HG03039 (cell line): ENCODE measurements at regions not wholly inside any gene's neighbourhood (a gene's known extent, or its start where the extent isn't known, plus 50 kb on each side); places are given as distances from the start of the nearest gene placed in this dataset.

ENCODE experiments used
- ATAC-seq: cut with Tn5 transposase; IDR thresholded peaks from one replicate; pipeline ENCODE4 v1.9.1; 2021; ENCODE audit warnings: mild to moderate bottlenecking, moderate library complexity; ENCODE audit not compliant: unreplicated experiment

DNA sequence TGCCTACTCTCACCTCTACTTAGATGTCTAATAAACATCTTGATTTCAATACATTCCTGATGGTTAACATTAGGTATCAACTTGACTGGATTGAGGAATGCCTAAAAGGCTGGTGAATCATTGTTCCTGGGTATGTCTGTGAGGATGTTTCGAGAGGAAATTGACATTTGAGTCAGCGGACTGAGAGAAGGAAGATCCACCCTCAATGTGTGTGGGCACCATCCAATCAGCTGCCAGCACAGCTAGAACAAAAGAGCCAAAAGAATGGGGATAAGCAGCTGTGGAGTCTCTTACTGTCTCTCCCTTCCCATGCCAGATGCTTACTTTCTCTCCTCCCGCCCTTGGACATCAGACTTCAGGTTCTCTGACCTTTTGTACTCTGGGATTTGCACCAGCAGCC, 128.6 kb upstream of the HS3ST5 start:
- no peak for ATAC-seq

DNA sequence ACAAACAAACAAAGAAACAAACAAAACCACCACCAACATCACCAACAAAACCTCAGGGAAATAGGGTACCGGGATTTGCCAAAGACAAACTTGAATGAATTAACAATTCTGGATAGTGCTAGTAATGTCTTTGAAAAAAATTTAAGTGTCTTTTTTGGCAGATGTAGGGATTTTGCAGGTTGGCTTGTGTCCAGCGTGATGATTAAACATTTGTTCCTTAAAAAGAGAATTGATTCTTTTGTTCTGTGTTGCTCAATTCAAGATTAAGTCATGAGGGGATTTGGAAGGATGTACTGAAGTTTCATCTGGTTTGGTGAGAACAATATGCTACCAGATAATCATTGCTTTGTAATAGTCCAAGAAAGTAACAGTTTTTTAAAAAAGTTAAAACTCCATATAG, 125.1 kb upstream of the HS3ST5 start:
- ATAC-seq = no peak

DNA sequence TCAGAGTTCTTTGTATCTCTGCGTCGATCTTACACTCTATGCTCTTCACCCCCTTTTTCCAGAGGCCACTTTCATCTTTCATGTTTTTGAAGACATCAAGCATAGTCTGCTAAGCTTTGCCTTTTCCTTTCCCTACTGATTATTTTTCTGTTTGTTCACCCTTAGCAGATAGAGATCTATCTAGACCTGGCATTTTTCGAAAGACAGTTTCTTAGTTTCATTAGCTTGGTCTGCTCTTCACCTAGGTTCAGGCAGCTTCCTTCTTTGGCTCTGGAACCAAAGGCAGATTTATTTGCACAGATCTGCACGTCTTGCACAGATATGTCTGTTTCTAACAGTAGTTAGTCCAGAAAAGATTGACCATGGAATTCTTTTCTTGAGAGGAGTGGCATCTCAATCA, 122.7 kb upstream of the HS3ST5 start:
- ATAC-seq = no peak

DNA sequence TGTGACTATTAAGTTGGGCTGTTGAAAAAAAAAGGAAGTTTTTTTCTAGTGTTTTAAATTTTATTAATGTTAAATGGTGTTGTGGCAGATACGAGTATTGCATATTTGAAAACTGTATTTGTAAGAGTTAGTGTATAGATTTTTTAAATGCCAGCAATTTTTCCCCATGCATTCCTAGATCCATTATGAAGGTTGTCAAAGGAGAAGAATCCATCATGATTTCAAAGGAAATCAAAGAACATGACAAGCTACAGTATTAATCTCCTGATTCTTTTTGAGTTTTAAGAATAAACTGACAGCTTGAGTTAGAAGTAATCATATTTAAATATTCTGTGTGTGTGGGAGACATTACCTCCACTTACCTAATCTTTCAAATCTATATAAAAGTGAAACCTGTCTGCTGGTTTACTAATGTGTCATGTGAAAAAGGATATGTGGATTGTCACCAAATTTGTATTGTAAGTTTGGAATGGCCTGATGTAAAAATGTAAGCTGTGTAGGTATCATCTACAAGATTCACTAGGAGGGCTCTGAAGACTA, 111.0 kb upstream of the HS3ST5 start:
- ATAC-seq = no peak

DNA sequence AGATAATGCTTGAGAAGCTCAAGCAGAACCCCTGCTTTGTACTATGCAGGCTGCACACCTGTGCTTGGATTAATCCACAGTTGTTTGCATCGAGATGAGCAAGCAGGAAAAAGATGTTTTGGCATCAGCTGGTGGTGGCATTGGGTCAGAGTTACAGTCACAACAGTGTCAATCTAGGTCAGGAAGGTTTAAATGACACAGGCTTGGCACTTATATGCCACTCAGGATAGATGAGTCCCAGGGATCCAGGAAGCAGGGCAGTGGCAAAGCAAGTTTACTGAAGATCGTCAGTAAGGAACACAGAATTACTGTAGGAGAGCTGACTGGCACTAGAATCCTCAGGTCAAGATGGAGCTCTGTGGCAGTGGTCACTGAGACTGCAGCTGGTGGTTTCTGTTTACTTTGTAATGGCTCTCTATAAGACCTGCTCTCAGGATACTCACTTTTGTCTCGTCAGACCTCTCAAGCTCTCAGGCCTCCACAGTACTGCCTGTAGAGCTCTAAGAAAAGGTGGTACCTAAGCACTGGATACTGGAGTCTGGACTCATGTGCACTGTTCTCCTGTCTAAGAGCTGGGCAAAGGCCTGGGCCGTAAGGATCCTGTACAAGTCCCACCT, 110.1 kb upstream of the HS3ST5 start:
- no peak for ATAC-seq

DNA sequence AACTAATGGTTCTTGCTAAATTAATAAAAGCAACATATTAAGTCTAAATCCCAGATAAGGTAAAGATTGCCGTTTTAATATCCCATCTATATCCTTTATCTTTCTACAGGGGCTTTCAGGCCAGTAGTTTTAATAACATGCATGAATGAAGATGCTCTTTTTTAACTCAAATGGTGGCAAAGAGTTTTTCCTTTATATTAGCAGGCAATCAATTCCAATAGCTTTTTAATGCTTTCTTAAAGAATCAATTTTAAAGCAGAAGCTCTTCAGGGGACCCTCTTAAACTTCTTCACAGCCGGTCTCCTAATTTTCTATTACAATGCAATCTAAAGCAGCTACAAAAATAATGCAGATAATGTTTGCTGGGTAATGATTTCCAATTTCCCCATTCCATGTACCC, 107.8 kb upstream of the HS3ST5 start:
- no peak for ATAC-seq

DNA sequence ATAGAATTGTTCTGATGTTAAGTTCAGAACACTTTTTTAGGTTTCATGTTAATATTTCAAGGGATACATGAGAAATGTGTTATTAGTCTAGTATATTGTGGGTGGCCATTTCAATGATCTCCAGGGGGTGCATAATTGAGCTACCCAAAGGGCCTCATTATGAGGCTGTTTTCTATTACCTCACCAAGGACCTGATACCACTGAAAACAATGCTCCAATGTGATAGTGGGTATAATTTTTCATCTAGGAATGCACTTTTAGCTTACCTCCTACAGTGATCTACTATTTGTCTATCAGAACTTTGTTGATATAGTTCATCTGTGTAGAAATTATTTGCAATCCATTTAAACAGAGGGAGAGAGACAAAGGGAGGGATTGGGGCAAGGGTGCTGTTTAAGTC, 106.8 kb upstream of the HS3ST5 start:
- no peak for ATAC-seq

DNA sequence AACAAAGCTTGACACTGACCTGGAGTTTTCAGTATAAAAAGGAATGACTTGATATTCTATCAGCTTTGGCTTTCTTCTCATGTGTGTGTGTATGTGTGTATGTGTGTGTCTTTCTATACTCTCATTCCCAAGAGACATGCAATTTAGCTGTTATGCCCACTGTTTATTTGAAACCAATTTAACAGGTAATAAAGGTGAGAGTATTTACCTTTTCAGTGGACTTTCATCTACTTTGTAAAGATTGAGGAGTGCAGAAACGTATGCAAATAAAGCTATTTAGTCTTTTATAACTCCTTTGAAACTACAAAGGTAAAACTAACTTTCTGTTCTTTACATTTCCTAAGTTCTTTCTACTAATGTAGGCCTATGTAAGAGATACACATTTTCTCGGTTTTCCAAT, 103.5 kb upstream of the HS3ST5 start:
- ATAC-seq = no peak

DNA sequence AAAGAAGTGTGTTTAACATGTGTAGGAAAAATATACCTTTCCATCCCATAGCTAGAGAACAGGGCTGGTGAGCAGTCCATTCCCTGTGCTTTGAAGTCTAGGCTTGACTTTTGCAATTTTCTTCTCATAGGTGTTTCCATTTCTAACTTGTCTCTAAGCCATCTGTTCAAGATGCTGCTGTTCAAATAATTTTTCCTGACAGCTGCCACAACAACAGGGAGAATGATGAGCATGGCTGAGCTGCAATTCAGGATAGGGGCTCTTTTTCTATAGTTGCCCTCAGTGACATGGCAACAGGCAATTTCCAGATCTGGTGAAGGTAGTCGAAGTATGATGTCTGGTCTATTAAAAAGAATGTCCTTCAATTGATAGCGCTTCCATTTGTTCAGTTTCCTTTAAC, 103.0 kb upstream of the HS3ST5 start:
- no peak for ATAC-seq

DNA sequence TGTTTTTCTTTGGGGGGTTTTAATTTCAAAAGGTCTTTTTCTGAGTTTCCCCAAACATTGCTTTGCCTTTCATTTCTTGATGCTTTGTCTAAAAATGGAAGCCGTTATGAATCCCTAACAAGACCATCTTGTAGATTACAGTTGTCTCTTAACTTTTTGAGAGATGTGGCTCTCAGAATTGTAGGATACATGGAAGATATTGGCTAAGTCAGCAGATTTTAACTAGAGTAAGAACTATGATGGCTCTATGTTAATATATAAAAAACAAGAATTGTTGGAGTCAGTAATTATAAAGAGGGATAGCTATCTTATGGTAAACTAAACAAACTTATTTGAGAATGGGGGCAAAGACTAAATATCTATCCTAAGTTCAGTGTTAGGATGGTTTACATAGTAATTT, 96.6 kb upstream of the HS3ST5 start:
- ATAC-seq = no peak

DNA sequence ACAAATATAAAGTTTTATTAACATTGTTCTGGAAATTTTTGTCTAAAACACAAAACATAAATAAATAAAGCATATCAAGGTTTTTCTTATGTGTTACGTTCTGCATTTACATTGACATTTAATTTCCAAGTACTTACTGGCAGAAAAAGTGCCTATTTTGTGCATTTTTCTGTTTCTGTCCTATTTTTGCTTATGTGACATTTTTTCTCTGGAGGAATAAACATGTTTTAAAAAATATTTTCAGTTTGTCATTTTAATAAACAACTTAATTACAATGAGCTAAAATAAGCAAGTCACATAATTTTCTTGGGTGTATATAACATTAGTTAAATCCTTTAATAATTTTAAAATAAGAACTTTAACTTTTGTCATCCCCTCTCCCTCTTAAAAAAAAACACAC, 94.4 kb upstream of the HS3ST5 start:
- ATAC-seq = no peak

DNA sequence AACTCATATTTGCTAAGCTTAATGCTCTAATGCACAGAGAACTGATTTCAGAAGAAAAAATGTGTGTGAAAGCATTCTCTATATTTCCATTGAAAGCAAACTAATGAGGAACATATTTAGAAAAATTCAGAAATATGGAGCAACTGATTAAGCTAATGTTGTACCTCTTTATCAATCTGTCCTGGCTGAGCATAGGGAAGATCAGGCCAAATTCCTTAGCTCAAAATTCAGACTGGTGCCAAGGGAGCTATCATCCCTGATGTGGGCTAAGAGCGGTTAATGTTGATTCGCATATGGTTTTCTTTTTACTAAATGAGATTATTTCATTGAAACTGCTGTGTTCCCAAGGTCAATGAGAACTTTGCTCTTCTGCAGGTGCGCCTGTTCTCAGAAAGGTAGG, 93.9 kb upstream of the HS3ST5 start:
- ATAC-seq = no peak

DNA sequence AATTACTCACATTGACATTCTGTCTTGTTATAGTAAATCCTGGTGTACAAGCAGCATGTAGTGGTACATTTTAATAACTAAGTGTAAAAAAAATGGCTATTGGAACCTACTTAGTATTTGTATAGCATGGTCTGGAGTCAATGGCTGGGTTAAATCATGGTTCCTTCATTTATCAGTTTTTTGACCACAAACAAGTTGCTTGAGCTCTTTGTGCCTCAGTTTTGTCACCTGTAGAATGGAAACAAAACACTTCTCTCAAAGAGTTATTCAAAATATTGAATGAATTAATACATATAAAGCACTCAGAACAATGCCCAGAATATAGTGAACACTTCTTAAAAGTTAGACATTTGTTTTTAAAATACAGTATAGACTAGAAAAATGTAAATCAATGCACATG, 93.2 kb upstream of the HS3ST5 start:
- no peak for ATAC-seq

DNA sequence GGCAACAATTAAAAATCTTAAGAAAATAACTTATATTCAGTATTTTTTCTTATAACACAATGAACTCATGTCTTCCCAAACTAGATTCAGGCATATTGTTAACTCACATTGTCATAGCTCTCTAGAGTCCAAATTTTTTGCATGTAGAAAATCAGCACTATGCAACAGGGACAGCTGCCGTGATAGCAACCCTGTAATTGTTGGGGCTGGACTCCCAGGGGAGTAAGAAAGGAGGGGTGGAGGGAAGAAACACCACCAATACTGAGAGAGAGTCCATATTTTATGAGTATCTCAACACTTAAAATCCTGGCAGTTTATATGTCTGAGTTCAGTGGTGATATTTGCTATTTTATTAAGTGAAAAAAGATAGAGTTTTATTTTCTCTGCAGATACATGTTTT, 89.6 kb upstream of the HS3ST5 start:
- no peak for ATAC-seq

DNA sequence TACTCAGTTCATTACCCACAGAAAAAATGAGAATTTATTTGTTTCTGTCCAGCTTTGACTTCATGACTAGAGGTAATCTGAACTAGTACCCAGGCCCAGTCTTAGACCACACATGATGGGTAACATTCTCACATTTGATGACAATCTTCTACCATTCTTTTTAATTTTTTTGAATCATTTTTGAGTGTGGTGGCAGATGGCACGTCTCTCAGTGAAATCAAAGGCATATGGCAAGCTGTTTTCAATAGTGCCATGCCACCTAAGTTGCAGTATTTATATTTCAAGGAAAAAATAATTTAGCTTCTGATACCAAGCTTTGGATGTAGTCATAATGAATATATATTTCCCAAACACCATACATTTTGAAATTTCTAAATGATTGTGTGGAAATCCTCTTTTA, 88.8 kb upstream of the HS3ST5 start:
- no peak for ATAC-seq

DNA sequence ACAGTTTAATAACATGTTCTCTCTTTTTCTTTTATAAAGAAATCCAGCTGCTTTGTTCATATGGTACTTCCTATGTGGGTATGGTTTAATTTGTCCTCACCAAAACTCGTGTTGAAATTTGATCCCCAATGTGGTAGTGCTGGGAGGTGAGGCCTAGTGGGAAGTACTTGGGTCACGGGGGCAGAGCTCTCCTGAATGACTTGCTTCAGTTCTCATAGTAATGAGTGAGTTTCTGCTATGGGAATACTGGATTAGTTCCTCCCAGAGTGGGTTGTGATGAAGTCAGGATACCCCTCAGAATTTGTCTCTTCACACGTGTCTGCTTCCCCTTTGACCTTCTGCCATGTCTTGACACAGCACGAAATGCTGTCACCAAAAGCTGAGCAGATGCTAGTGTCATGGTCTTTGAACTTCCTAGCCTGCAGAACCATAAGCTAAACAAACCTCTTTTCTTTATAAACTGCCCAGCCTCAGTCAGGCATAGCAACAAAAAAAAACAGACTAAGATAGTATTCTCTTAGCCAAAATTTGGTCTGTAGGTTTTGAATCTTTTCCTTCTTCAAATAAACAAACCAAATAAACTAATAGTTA, 87.8 kb upstream of the HS3ST5 start:
- ATAC-seq = no peak

DNA sequence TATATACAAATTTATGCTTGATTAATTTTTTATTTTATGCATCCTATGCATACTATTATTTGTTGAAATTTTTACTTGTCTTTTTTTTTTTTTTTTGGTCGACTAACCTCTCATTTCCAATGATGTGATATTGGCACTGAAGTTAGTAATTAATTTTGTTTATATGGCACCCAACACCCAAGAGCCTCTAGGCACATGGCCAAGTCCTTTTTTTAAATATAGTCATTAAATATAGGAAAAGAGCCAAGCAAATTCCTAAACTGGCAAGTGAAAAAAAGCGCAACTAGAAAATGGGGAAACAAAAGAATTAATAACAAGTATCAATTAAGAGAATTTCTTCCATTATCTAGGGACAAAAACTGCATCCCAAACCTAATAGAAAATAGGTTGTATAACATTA, 85.5 kb upstream of the HS3ST5 start:
- no peak for ATAC-seq

DNA sequence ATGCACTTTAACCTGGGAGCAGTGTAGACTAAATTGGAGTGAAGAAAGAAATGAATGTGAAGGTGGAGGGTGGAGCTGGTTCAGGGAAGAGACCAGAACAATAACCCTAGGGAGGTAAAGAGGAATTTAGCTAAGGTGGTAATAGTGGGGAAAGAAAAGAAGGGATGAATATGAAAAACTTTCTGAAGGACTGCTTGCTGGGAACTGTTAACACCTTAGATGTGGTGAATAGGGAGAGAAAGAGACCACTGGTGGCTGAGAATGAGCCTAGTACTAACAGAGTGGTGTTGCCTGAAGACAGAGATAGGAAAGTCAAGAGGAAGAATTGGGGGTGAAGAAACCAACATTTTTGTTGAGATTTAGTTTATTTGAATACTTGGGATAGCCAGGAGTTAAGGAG, 78.4 kb upstream of the HS3ST5 start:
- no peak for ATAC-seq

DNA sequence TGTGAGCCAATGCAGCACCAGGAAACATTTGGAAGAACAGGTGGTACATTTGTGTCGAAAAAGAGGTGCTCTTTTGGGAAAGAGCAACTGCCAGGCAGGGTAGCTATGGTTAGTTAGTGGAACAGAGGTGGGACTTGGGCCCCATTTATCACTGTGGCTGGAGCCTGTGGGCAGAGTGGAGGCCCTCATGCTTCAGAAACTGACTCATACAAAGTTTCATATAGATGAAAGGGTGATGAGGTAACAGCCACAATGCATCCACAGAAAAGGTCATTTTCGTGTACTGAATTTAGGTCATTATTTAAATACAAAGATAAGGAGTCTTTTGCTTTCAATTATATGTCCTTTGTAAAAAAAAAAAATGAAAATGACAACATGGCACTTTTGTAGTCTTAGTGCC, 76.4 kb upstream of the HS3ST5 start:
- ATAC-seq = peak; percentile 99

DNA sequence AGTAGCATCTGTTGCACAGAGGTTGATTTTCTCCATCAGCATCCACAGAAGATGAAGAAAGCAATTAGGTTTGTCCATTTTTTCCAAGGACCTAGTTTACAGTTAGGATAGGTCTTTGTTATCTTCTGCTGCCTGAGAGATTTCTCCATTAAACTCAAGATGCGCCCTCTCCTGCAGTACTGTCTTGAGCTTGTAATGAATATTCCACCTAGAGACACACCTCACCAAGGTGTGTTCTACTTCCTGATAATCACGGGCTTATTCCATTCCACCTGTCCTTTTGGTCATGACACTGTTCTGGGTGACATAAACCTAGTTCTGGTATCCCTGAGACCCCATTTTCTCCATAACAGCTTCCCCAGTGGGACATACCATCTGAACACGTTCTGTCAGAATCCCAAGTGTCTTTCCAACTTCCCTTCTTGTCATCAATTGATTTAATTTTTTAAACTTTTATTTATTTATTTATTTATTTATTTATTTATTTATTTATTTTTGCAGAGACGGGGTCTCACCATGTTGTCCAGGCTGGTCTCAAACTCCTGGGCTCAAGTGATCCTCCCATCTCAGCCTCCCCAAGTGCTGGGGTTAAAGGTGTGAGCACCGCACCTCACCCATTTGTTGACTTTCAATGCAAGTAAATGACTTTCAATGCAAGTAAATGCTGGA, 75.6 kb upstream of the HS3ST5 start:
- no peak for ATAC-seq

DNA sequence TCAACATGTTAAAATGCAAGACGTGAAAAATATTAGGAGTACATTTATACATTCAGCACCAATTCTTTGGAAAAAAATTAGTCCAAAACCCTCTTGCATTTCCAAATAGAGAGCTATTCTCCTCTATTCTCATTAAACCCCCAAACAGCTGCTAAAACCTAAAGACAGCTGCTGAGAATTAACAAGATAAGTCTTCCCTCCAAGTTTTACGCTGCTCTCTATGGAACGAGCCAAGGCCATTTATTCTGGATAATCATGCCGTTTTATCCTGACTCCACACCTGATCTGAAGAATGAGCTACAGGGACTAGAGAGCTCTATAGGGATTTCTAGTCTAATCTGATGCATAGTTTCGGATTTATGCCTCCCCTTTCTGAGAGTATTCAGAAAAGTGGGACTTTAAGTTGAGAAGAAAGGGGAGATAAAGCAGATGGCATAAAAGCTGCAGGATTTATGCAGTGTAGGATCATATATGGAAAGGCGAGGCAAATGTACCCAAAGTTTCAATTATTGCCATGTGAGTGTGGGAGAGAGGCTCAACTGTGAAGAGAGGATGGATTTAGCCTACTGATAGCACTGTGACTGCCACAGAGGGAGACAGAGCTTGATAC, 64.7 kb upstream of the HS3ST5 start:
- ATAC-seq = no peak

DNA sequence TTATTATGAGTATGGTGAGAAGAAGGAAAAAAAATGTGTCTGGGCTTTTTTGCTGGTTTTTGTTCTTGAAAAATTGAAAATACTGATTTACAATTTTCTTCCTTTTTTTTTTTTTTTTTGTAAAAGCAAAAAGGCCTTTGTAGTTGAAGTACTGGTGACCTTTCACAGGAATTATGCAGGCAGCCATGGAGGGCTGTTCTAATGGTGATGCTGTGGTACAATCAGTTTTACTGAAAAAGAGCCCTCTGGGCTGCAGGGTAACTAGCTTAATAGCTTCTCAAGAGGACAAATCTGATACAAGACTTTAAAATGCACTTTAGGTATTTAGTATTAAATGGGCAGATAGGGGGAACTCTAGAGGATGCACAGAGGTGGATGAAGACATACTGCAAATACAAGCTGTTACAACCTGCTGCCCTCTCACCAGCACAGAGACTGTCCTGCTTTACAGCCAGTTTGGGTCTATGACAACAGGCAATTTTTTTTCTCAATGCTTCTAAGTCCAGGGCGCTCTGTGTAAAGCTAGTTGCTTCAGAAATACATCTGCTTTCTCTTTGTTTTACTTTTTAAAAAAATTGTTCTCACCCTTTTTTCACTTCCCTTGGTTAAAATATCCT, 61.6 kb upstream of the HS3ST5 start:
- no peak for ATAC-seq
